HG03432 (cell line): ENCODE measurements at regions not wholly inside any gene's neighbourhood (a gene's known extent, or its start where the extent isn't known, plus 50 kb on each side); places are given as distances from the start of the nearest gene placed in this dataset.
A peak's percentile ranks its signal among the peaks of the same experiment; 100 is the strongest.
"Not testable (repeated sequence)": the region's sequence is repeated elsewhere in the genome, so short reads cannot be mapped to it uniquely, and the experiment has no call there.

Experiments
- ATAC-seq: cut with Tn5 transposase; IDR thresholded peaks from one replicate; pipeline ENCODE4 v1.9.1; 2021; ENCODE audit warnings: mild to moderate bottlenecking, moderate library complexity; ENCODE audit not compliant: unreplicated experiment

DNA sequence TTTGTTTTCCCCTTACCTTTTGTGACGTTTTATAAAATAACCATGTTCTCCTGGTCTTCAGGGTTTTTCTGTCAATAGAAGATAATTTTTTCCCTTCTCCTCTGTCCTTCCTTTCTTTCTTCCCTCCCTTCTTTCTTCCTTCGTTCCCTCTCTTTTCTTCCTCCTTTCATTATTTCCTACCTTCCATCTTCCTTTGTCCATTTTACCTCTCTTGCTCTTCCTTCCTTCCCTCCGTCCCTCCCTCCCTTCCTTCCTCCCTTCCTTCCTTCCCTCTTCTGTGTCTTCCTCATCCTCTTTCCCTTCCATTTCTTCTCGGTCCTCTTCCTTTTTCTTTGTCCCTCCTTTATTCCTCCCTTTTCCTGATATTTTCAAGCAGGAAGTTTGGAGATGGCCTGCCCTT lies 128.2 kb downstream of the TEX36 start:
- ATAC-seq, result no peak

DNA sequence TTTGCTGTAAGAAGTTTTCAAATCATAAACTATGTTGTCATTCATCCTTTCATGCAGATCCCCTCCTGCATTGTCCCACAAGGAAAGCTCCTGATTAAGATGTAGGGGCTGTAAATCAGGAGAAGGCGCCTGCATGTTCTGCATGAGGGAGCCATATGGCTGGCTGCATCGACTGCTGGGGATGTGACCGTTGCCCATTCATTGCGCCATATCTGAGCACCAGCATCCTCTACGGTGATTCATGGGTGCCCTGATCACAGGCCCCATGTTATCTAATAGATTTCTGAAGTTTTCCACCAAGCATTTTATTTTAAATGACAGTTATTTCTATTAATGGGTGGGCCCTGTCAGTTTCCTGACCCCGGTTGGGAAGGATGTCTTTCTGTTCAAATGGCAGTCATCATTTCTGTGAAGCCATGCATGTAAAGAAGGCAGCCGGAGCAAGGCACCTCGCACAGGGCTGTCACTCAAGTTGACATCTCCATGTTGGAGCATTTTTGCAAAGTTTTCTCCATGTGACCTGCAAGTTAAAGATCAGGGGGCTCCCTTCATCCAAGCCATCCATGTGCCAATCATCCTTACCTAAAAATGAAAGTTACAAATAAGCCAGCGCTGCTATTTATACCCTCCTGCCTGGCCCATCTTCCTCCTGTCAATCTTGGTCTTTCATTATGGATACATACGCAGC lies 128.8 kb downstream of the TEX36 start:
- no peak for ATAC-seq

DNA sequence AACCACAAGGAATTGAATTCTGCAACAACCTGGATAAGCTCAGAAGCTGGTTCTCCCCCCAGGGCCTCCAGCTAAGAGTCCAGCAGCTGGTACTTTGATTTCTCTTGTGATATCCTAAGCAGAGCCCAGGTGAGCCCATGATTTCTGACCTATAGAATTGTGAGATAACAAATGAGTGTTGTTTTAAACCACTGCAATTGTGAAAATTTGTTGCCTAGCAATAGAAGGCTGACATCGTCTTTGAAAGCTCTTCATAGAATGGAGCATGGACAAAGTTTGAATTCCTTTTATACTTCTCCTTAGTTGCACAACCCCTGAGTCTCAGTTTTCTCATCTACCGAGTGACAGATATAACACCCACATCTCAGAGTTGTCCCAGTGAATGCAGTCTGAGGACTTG lies 129.9 kb downstream of the TEX36 start:
- no peak for ATAC-seq

DNA sequence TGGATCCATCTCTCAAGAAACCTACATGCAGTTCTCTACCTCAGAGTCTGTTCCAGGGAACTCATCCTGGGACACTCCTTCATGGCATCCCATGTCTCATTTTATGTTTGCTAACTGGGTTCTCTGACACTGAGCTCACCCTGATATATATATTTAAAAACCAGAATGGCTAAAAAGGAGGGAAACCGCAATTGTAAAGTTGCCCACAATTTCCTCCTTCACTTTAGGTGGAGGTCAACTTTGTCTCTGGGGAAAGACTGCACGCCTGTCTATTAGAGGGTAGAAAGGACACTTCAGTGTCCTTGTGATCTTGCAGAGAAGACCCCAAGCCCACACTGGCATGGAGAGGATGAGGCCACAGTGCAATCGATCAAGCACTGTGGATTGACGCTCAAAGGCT lies 131.7 kb downstream of the TEX36 start:
- no peak for ATAC-seq

DNA sequence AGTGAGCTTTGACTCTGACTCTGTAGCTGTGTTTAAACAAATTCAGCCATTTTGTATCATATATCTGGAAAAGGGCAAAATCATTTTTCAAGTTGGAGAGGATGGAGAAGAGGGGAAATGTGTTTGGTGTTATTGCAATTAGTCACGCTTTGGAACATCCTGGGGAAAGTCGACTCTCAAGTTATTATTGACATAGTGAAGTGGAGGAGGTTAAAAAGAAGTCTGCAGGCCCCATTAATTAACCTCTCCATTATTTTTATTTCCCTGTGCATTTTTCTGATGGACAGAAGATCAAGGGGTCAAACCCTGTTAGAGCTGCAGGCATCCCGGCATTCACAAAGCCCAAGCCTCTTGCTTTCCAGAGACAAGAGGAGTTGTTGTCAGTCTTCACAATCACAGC lies 132.6 kb downstream of the TEX36 start:
- no peak for ATAC-seq

DNA sequence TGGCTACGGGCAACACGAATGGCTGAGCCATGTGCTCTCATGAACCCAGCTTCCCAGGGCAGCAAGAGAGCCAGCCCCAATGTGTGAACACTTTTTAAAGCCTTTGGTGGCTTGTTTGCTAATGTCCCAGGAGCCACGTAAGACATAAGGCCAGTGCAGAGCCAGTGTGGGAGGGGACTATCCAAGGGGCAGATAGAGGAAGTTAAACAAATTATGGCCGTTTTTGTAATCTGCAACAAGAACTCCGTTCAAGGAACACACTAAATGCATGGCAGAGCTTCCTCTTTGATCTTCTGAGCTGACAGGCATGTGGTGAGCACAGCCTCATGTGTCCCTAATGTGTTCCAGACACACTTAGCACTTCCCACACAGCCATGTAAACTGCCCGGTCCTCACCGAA lies 133.3 kb downstream of the TEX36 start:
- ATAC-seq, result no peak

DNA sequence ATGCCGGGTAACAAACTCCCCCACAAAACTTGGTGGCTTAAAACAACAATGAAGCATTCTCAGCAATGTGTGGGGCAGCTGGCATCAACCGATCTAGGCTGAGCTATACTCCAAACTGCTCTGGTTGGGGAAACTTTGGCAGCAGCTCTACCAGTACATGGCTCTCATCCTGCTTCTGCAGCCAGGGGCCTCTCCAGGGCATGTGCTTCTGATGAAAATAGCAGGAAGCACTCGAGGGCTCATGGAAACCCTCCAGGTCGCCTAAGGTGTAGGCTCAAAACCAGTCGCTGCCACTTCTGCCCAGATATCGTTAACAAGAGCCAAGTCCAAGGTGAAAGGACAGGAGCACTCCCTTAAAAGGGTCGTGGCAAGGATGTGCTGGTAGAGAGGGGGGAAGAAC lies 134.1 kb downstream of the TEX36 start:
- no peak for ATAC-seq

DNA sequence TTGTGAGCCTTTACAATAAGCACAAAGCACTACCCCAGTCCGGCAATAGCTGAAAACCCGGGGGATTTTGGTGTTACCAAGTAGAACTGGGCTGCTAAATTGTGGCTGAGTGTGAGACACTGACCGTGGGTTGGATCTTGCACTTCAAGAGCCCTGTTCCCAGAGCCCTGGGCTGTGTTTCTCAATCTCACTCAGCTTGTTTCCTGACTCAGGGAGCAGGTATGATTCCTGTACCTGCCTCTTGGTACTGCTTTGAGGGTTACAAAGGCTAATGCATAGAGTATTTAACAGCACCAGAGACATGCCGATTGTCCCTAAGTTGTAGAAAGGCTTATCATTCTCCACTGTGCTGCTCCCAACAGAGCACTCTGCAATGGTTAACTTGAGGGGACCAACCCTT lies 134.6 kb downstream of the TEX36 start:
- no peak for ATAC-seq

DNA sequence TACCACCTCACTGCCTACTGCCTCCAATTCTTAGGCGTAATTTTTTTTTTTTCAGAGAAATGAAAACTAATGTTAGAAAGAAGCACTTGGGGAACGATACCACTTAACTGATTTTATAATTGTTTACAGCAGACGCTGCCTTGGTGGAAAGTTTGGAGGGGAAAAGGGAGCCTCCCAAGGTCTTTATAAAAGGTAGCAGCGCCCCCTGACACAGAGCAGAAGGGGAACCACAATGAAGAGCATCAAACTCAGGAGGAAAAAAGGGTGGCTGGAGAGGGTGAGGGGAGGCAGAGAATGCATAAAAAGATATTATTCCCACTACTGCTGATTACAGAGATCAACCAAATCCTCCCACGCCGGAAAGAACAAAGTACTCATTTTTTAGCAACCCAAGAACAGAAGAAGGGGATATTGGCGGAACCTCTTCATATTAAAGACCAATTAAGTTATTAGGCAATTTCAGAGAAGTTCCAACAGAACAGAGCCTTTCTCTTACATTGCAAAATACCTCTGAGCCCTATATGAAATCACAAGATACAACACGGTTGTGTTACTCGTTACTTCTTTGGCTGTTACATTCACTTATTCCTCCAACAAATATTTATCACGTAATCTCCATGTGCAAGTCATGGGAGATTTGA lies 135.8 kb downstream of the TEX36 start:
- no peak for ATAC-seq

DNA sequence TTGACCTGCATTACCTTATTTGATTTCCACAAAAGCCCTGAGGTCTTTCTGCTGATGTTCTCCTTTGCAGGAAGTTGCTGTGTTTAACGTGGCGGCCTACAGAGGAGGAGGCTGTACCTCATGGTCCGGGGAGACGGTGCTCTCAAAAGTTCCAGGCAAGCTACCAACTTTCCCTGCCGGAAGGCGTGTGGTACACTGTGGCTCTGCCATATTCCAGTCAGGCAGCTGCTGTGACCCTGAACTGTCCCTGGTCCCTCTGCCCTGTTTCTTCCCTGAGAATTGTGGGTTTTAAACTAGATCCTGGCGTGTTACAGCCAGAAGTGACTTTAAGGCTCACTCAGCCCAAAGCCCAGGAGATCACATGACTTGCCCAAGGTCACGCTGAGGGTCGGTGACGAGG lies 139.2 kb downstream of the TEX36 start:
- ATAC-seq, result no peak

DNA sequence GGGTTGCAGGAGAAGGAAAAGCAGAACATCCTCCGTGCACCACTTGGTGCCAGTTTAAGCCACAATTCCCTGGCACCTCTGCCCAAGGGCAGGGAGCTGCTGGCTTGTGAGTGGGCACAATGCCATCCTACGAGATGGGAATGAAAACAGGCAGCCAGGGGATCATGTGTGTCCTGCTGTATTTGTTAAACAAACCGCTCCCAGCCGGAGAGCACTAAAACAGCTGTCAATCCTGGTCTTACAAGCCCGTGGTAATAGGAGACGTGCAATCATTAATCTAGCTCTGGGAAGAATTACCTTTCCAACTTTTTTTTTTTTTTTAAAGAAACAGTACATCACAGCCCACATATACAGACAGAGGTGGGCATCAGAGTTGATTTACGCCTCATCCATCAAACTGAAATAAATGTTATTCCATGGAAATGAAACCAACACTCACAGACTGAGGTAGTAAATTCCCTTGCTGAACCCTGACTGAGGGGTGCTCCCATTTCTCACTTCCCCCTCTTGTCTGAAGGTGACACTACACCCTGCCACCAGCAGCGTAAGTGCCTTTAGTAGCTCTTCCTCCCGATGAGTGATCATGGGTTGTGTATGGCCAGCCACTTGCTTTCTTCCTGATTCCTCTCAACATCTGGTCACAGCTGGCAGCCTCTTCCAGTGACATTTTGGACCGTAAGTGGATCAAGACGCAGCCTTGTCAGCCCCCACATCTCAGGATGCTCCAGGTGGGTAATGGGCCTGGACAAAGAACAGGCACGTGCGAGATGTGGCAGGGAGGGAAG lies 143.8 kb downstream of the TEX36 start:
- no peak for ATAC-seq

DNA sequence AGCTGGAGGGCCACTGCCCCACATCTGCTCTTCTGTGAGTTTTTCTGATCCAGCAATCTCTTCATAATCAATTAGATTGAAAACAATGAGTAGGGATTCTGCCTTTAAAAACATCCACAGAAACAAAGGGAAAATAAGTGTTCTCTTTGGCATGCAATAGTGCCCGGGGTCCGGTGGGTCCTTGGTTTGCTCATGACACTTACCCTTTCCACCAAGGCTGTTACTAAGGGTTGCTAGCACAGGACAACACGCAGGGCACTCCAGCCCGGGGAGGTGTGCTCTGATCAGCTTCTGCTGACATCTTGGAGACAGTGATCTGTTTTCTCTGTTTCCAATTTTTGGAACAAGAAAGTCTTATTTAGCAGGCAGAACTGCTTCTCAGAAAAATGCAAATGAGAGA lies 146.7 kb downstream of the TEX36 start:
- no peak for ATAC-seq

DNA sequence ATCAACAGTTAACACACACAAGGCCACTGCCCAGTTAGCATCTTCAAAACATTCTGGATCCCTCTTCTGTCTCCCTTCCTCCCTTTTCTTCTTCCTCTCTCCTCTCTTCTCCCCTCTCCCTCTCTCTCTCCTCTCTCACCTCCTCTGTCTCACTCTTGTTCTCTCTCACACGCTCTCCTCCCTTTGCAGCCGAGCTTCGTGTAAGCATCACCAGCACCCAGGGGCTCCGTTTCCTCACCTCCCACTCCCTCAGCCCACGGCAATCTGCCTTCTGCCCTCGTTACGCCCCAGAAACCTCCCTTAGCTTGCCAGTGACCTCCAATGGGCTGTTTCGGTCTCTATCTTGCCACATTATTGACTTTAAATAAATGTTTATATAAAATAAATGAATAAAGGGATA lies 147.4 kb downstream of the TEX36 start:
- ATAC-seq, result no peak

DNA sequence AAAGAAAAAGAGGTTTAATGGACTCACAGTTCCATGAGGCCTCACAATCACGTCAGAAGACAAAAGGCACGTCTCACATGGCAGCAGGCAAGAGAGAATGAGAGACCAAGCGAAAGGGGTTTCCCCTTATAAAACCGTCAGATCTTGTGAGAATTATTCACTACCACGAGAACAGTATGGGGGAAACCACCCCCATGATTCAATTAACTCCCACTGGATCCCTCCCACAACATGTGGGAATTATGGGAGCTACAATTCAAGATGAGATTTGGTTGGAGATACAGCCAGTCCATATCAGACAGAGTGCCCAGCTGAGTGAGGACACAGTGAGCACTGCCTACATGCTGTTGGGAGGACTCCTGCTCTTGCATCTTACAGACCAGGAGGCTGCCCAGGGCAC lies 148.4 kb downstream of the TEX36 start:
- ATAC-seq, result no peak

DNA sequence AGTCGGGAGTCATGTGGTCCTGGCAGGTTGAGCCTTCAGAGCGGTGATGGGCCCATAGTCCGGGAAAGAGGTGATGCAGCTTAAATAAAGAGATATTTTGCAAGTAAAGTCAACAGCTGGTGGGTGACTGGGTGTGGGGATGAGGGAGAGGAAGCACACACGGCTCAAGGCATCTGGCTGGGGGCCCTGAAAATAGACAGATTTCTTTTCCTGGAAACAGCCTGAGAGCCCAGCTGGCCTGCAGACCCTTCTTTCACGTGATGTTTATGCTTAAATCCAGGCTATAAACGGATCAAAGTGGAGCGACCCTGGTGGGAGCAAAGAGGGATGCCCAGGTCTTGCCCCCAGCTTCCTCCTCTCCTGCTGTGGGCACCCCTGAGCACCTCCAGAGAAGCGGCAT lies 149.1 kb downstream of the TEX36 start:
- ATAC-seq, result no peak

DNA sequence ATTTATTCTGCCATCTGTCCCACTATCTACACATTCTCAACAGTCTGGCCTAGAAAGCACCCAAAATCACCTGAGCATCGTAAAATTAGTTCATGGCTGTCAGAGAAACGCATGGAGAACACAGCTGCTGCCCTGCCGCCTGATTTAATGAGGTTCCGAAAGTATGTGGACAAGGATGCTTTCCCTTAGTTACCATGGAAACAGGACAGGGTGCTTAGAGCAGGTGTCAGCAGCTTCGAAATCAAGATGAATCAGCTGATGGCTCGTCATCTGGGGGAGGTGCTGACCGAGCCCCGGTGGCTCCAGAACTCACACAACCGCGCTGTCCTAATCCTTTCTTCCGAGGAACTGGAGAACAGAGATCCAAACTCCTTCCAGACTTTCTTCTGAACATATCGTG lies 151.5 kb downstream of the TEX36 start:
- ATAC-seq, result no peak

DNA sequence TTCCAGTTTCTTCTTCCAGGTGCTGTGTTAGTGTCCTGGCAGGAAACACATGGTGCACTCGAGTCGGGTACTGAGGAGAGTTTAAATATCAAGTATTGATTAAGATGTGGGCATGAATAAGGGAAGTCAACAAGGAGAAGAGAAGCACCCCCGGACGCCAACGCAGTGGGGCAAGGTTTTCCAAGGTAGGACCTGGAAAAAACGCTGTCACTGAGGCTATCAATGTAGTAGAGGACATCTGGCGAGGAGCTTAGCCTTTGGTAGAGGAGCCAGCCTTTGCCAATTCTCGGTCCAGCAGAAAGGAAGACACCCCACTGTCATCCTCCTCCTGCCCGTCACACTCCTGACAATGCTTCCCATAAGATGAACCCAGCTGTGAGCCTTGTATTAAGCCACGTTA lies 159.6 kb downstream of the TEX36 start:
- no peak for ATAC-seq

DNA sequence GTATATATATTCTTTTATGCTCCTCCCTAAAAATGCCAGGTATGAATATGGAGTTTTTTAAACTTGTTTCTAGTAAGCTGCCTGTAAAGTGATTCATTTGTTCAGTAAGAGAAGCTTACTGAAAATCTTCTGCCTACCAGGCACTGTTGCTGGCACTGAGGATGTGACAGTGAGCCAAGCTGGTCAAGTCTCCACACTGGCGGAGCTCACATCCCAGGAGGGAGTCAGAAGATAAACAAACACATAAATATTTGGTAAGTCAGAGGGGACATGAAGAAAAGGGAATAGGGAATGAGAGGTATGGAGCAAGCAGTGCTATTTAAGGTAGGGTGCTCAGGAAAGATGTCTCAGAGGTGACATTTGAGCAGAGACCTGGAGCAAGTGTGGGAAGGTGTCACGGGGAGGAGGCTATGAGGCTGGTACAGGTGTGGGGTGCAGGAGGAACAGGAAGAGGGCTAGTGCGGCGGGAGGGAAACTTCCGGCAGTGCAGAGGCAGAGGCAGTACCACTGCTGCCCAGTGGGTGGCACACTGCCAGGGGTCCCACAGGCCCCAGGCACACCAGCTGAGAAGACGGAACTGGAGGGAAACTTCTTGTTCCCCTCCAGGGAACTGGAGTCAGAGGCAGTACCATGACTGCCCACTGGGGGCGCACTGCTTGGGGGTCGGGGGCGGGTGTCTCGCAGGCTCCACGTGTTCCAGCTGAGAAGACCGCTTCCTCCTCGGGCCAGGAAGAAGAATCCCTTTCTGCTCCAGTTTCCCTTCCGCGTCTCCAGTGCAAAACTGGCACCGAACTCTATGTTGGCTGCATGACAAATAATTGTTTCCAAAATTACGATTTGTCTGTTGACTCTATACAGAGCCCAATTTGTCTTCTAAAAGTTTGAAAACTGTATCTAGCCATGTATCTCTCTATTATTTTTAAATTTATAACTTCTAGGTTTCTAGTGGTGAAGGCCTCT lies 161.0 kb downstream of the TEX36 start:
- peak; percentile 81 for ATAC-seq

DNA sequence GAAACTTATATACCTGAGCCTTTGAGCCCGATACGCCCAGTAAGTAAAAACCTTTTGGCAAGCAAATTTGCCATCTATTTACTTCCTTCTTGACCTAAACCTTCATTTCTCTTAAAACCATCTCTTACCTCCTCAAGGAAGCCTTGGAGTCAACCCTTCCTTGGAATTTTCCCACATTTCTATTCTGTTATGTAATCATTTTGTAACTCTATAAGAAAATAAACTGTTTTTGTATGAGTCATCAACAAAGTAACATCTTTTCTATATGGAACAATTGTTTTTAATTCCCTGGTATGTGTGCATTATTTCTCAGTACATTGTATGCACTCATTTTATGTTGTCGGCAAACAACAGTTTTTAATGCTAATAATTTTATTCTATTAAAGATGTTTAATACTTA lies 162.0 kb downstream of the TEX36 start:
- ATAC-seq, result no peak

DNA sequence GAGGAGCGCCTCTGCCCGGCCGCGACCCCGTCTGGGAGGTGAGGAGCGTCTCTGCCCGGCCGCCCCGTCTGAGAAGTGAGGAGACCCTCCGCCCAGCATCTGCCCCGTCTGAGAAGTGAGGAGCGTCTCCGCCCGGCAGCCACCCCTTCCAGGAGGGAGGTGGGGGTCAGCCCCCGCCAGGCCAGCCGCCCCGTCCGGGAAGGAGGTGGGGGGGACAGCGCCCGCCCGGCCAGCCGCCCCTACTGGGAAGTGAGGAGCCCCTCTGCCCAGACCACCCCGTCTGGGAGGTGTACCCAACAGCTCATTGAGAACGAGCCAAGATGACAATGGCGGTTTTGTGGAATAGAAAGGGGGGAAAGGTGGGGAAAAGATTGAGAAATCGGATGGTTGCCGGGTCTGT lies 164.6 kb downstream of the TEX36 start:
- not testable (repeated sequence) for ATAC-seq

DNA sequence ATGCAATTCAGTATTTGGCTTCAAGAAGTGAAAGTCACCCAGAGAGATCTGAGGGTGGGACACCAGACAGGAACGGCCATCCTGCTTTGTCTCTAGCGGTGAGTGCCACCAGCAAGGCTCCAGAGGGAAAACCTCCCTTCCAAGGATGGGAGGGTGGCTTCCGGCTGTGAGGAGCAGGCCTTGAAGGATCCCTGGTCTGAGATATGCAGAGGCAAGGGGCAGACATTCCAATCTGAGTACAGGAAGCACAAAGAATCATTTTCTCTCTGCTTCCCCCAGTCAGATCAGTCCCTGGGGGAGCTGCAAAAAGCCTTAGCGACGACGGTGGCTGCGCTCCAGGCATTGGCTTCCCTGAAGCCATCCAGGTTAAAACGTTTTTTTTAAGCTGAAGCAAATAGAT lies 167.4 kb downstream of the TEX36 start:
- no peak for ATAC-seq
